NCI-H2171 treated with DMSO at 0.1 percent for 48 hours (cell line): ENCODE measurements at regions not wholly inside any gene's neighbourhood (a gene's known extent, or its start where the extent isn't known, plus 50 kb on each side); places are given as distances from the start of the nearest gene placed in this dataset.
"Not testable (repeated sequence)": the region's sequence is repeated elsewhere in the genome, so short reads cannot be mapped to it uniquely, and the experiment has no call there.

Experiments used
- DNase-seq: peaks from one replicate; lab custom pipeline; 2025; lab: John Stamatoyannopoulos, UW

GRCh38 chr7:32816409-32816948 is 75.1 kb downstream of the KBTBD2 start:
- not testable (repeated sequence) for DNase-seq

GRCh38 chr7:32814779-32815178 is 76.8 kb downstream of the KBTBD2 start:
- not testable (repeated sequence) for DNase-seq

- DNase-seq, result no peak
These were observed 81.7 kb downstream of the KBTBD2 start for GRCh38 chr7:32809871-32810270.

- DNase-seq, result no peak
These were observed 82.2 kb downstream of the KBTBD2 start for GRCh38 chr7:32809347-32809746.

- no peak for DNase-seq
These were observed 88.0 kb downstream of the KBTBD2 start for GRCh38 chr7:32803406-32804141.

GRCh38 chr7:32802305-32802910 is 89.2 kb downstream of the KBTBD2 start:
- DNase-seq, result no peak

GRCh38 chr7:32793053-32793452 is 98.5 kb downstream of the KBTBD2 start:
- not testable (repeated sequence) for DNase-seq

GRCh38 chr7:32790766-32791430 is 100.7 kb downstream of the KBTBD2 start:
- not testable (repeated sequence) for DNase-seq

- DNase-seq, result not testable (repeated sequence)
These were observed 102.3 kb downstream of the KBTBD2 start for GRCh38 chr7:32789266-32789665.

GRCh38 chr7:32788174-32788573 is 103.4 kb downstream of the KBTBD2 start:
- not testable (repeated sequence) for DNase-seq

GRCh38 chr7:32785365-32785944 is 106.1 kb downstream of the KBTBD2 start:
- DNase-seq, result not testable (repeated sequence)

GRCh38 chr7:32779895-32780294 is 111.7 kb downstream of the KBTBD2 start:
- not testable (repeated sequence) for DNase-seq

GRCh38 chr7:32779167-32779566 is 112.4 kb downstream of the KBTBD2 start:
- DNase-seq, result no peak

- not testable (repeated sequence) for DNase-seq
These were observed 114.4 kb downstream of the KBTBD2 start for GRCh38 chr7:32777041-32777666.

- DNase-seq, result not testable (repeated sequence)
These were observed 115.2 kb downstream of the KBTBD2 start for GRCh38 chr7:32776318-32776717.

GRCh38 chr7:32775809-32776208 is 115.8 kb downstream of the KBTBD2 start:
- not testable (repeated sequence) for DNase-seq

- no peak for DNase-seq
These were observed 117.0 kb downstream of the KBTBD2 start for GRCh38 chr7:32774541-32774951.

- not testable (repeated sequence) for DNase-seq
These were observed 122.6 kb downstream of the KBTBD2 start for GRCh38 chr7:32768866-32769510.

GRCh38 chr7:32768338-32768737 is 123.2 kb downstream of the KBTBD2 start:
- DNase-seq, result not testable (repeated sequence)

GRCh38 chr7:32765649-32766251 is 125.8 kb downstream of the KBTBD2 start:
- DNase-seq, result peak; percentile 41

- no peak for DNase-seq
These were observed 126.4 kb downstream of the KBTBD2 start for GRCh38 chr7:32765185-32765584.
